ENCODE measurements at regions not wholly inside any gene's neighbourhood (a gene's known extent, or its start where the extent isn't known, plus 50 kb on each side); places are given as distances from the start of the nearest gene placed in this dataset.

DNA sequence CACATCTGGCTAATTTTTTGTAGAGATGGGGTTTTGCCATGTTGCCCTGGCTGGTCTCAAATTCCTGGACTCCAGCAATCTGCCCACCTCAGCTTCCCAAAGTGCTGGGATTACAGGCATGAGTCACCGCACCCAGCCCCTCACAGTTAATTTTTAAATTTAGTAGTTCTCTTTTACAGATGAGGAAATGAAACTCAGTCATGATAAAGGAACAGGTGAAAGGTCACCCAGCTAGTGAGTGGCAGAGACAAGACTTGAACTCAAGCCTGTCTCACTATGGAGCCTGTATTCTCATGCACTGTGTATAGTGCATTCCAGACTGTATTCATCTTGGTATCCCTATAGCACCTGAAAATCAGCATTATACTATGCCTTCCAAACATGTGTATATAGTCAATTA, 77.1 kb upstream of the WSB1 start:
- no peak overlapping the region for H3K4me3 ChIP-seq (ENCODE audit: low read depth in 1 of 2, low read length in 2 of 2)
- H3K9ac ChIP-seq (ENCODE audit: low read depth, low read length), result no peak overlapping the region
- TF ChIP-seq, protein P1, sequence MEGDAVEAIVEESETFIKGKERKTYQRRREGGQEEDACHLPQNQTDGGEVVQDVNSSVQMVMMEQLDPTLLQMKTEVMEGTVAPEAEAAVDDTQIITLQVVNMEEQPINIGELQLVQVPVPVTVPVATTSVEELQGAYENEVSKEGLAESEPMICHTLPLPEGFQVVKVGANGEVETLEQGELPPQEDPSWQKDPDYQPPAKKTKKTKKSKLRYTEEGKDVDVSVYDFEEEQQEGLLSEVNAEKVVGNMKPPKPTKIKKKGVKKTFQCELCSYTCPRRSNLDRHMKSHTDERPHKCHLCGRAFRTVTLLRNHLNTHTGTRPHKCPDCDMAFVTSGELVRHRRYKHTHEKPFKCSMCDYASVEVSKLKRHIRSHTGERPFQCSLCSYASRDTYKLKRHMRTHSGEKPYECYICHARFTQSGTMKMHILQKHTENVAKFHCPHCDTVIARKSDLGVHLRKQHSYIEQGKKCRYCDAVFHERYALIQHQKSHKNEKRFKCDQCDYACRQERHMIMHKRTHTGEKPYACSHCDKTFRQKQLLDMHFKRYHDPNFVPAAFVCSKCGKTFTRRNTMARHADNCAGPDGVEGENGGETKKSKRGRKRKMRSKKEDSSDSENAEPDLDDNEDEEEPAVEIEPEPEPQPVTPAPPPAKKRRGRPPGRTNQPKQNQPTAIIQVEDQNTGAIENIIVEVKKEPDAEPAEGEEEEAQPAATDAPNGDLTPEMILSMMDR (IDR thresholded peaks at IDR 0.05; ENCODE audit: borderline replicate concordance, extremely low read depth, low read length, poor library complexity, severe bottlenecking), result no peak
- TF ChIP-seq EZH2 (IDR thresholded peaks at IDR 0.05; ENCODE audit: borderline replicate concordance, low read depth, low read length, severe bottlenecking), result no peak
- DNase-seq (no peak), ATAC-seq (ENCODE audit: insufficient read depth, low read depth) (no peak)
- H3K27me3 ChIP-seq (ENCODE audit: insufficient read depth, low read length, poor library complexity), result no peaks in the 10 kb centered on the region
- H3K79me2 ChIP-seq (ENCODE audit: insufficient read depth, low read length), result no peaks in the 10 kb centered on the region
- no peaks in the 10 kb centered on the region for H3K4me1 ChIP-seq (ENCODE audit: insufficient read depth, low read length)
- H3K36me3 ChIP-seq (ENCODE audit: insufficient read depth, low read length), result no peaks in the 10 kb centered on the region
- no peak overlapping the region for H2AFZ ChIP-seq (ENCODE audit: low read depth, low read length)
- no peaks in the 10 kb centered on the region for H4K20me1 ChIP-seq (ENCODE audit: insufficient read depth, low read length)
- no peak overlapping the region for H3K4me2 ChIP-seq (ENCODE audit: insufficient read depth, low read length)
- H3K9me3 ChIP-seq (ENCODE audit: insufficient read depth, low read length, severe bottlenecking), result no peaks in the 10 kb centered on the region
- no peak overlapping the region for H3K27ac ChIP-seq (ENCODE audit: low read length)

DNA sequence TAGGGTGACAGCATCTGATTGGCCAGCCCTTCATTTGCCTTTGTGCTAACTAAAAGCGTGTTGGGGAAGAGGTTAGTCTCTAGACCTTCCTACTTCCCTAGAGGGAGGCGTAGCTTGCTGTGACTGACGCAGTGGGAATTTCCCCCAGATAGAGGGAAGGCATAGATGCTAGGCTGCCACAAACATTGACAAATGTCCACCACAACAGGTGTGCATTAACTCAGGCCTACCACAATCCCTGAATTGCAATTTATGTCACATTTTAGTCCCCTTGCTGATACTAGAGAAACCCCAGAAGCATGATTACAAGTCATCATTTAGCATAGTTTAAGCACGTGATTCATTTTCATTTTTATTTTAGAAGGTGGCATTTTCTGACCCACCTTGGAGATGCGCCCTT, 76.3 kb upstream of the WSB1 start:
- no peaks in the 10 kb centered on the region for H3K36me3 ChIP-seq (ENCODE audit: insufficient read depth, low read length)
- H3K4me1 ChIP-seq (ENCODE audit: insufficient read depth, low read length), result no peaks in the 10 kb centered on the region
- H3K79me2 ChIP-seq (ENCODE audit: insufficient read depth, low read length), result no peaks in the 10 kb centered on the region
- no peak overlapping the region for H3K9ac ChIP-seq (ENCODE audit: low read depth, low read length)
- no peak overlapping the region for H3K27ac ChIP-seq (ENCODE audit: low read length)
- no peaks in the 10 kb centered on the region for H4K20me1 ChIP-seq (ENCODE audit: insufficient read depth, low read length)
- no peak overlapping the region for H3K4me2 ChIP-seq (ENCODE audit: insufficient read depth, low read length)
- H2AFZ ChIP-seq (ENCODE audit: low read depth, low read length), result no peak overlapping the region
- no peaks in the 10 kb centered on the region for H3K27me3 ChIP-seq (ENCODE audit: insufficient read depth, low read length, poor library complexity)
- H3K4me3 ChIP-seq (ENCODE audit: low read depth in 1 of 2, low read length in 2 of 2), result no peak overlapping the region
- no peaks in the 10 kb centered on the region for H3K9me3 ChIP-seq (ENCODE audit: insufficient read depth, low read length, severe bottlenecking)
- no peak for DNase-seq
- ATAC-seq (ENCODE audit: insufficient read depth, low read depth), result no peak
- TF ChIP-seq, protein P1 (IDR thresholded peaks at IDR 0.05; ENCODE audit: borderline replicate concordance, extremely low read depth, low read length, poor library complexity, severe bottlenecking), result no peak
- TF ChIP-seq EZH2 (IDR thresholded peaks at IDR 0.05; ENCODE audit: borderline replicate concordance, low read depth, low read length, severe bottlenecking), result no peak

DNA sequence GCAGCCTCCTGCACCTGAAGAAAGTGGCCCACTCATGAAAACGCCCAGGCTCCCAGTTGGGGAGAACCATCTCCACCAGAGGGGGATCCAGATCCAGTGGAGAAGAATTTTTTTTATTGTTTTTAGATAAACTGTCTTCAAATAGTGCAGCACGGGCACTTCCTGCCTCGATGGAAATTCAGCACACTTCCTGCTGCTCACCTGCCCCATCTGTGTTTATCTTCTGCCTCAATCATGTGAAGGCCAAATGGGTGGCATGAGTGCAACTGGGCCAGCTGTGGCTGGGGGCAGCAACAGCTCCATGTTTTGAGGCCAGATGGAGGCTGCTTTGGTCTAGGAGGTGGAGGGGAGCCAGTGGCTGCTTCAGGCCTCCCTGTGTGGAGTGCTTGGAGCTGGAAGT, 75.9 kb upstream of the WSB1 start:
- Histone ChIP-seq H3K36me3 (ENCODE audit: insufficient read depth, low read length) (no peaks in the 10 kb centered on the region), H4K20me1 (ENCODE audit: insufficient read depth, low read length) (no peaks in the 10 kb centered on the region), H3K9me3 (ENCODE audit: insufficient read depth, low read length, severe bottlenecking) (no peaks in the 10 kb centered on the region), H3K27ac (ENCODE audit: low read length) (no peak overlapping the region), H3K4me2 (ENCODE audit: insufficient read depth, low read length) (no peak overlapping the region), H3K9ac (ENCODE audit: low read depth, low read length) (no peak overlapping the region), H3K4me1 (ENCODE audit: insufficient read depth, low read length) (no peaks in the 10 kb centered on the region), H3K4me3 (ENCODE audit: low read depth in 1 of 2, low read length in 2 of 2) (no peak overlapping the region), H3K79me2 (ENCODE audit: insufficient read depth, low read length) (no peaks in the 10 kb centered on the region), H3K27me3 (ENCODE audit: insufficient read depth, low read length, poor library complexity) (no peaks in the 10 kb centered on the region), H2AFZ (ENCODE audit: low read depth, low read length) (no peak overlapping the region)
- TF ChIP-seq EZH2 (IDR thresholded peaks at IDR 0.05; ENCODE audit: borderline replicate concordance, low read depth, low read length, severe bottlenecking), result no peak
- TF ChIP-seq, protein P1 (IDR thresholded peaks at IDR 0.05; ENCODE audit: borderline replicate concordance, extremely low read depth, low read length, poor library complexity, severe bottlenecking), result no peak
- DNase-seq (no peak), ATAC-seq (ENCODE audit: insufficient read depth, low read depth) (no peak)

Data from DND-41 (cell line).